Endodermal cell (in vitro differentiated cells): ENCODE measurements at regions not wholly inside any gene's neighbourhood (a gene's known extent, or its start where the extent isn't known, plus 50 kb on each side); places are given as distances from the start of the nearest gene placed in this dataset.

ENCODE experiments used
- DNase-seq: peaks from one replicate; pipeline ENCODE4 v3.0.0-alpha.2; 2017
- H3K27ac ChIP-seq: 2 replicates; pipeline ENCODE4 v1.5.1; 2013; ENCODE audit warnings: mild to moderate bottlenecking, low read depth, low read length, moderate library complexity
- H3K27me3 ChIP-seq: 2 replicates; pipeline ENCODE4 v1.6.1; 2013; ENCODE audit warnings: mild to moderate bottlenecking, low read length, moderate library complexity; ENCODE audit not compliant: insufficient read depth, control insufficient read depth, poor library complexity, severe bottlenecking
- H3K36me3 ChIP-seq: 2 replicates; pipeline ENCODE4 v1.7.0; 2013; ENCODE audit warnings: mild to moderate bottlenecking, low read length, moderate library complexity; ENCODE audit not compliant: control insufficient read depth, insufficient read depth
- H3K4me1 ChIP-seq: one replicate; pipeline ENCODE4 v1.7.0; 2013; ENCODE audit warnings: low read length; ENCODE audit not compliant: control insufficient read depth, insufficient read depth
- H3K4me3 ChIP-seq: 2 replicates; pipeline ENCODE4 v1.5.1; 2013; ENCODE audit warnings: mild to moderate bottlenecking, low read length, moderate library complexity
- H3K9ac ChIP-seq: 2 replicates; pipeline ENCODE4 v1.6.1; 2013; ENCODE audit warnings: mild to moderate bottlenecking, low read length, moderate library complexity; ENCODE audit not compliant: poor library complexity, severe bottlenecking; ENCODE audit errors: extremely low read depth
- H3K9me3 ChIP-seq: 2 replicates; pipeline ENCODE4 v1.6.1; 2013; ENCODE audit warnings: mild to moderate bottlenecking, low read length, moderate library complexity; ENCODE audit not compliant: control insufficient read depth
- H3K27ac Mint-ChIP-seq: 2 replicates; pipeline ENCODE4 v1.8.0; 2020; ENCODE audit warnings: mixed read lengths
- H3K27me3 Mint-ChIP-seq: 2 replicates; pipeline ENCODE4 v1.8.0; 2021; ENCODE audit warnings: mild to moderate bottlenecking, mixed read lengths; ENCODE audit not compliant: insufficient read depth
- H3K36me3 Mint-ChIP-seq: 2 replicates; pipeline ENCODE4 v1.8.0; 2020; ENCODE audit warnings: low read depth, mixed read lengths
- H3K4me1 Mint-ChIP-seq: 2 replicates; pipeline ENCODE4 v1.8.0; 2020; ENCODE audit warnings: mixed read lengths
- H3K4me3 Mint-ChIP-seq: 2 replicates; pipeline ENCODE4 v1.8.0; 2020; ENCODE audit warnings: mild to moderate bottlenecking, moderate library complexity, mixed read lengths
- H3K9me3 Mint-ChIP-seq: 2 replicates; pipeline ENCODE4 v1.8.0; 2020; ENCODE audit warnings: mild to moderate bottlenecking, mixed read lengths
- WGBS, 2 experiments: methylation state at CpG; one replicate each; pipeline versions ENCODE4 v1.1.5 to v1.1.7; 2013; ENCODE audit warnings: missing lambda C conversion rate in 2 of 2, mixed read lengths in 1 of 2; ENCODE audit not compliant: insufficient coverage in 1 of 2, insufficient read length in 1 of 2; 5-methylcytosine and 5-hydroxymethylcytosine counted together
- TF ChIP-seq, protein P1 (sequence below): fragments of 200-600 bp; sonication (generic); conservative IDR thresholded peaks from 2 replicates; pipeline ENCODE4 v1.5.0; 2021; ENCODE audit warnings: antibody characterized with exemption, mild to moderate bottlenecking

GRCh38 chr6:138631566-138631965, 132.3 kb upstream of the NHSL1 start:
- Histone ChIP-seq H3K36me3 (no peaks in the 10 kb centered on the region), H3K4me3 (no peak overlapping the region), H3K27me3 (no peaks in the 10 kb centered on the region), H3K4me1 (no peaks in the 10 kb centered on the region), H3K9ac (no peak overlapping the region), H3K27ac (no peak overlapping the region), H3K9me3 (no peaks in the 10 kb centered on the region)
- H3K36me3 Mint-ChIP-seq, result peaks cover 3% of the 10 kb centered on the region
- TF ChIP-seq, protein P1, sequence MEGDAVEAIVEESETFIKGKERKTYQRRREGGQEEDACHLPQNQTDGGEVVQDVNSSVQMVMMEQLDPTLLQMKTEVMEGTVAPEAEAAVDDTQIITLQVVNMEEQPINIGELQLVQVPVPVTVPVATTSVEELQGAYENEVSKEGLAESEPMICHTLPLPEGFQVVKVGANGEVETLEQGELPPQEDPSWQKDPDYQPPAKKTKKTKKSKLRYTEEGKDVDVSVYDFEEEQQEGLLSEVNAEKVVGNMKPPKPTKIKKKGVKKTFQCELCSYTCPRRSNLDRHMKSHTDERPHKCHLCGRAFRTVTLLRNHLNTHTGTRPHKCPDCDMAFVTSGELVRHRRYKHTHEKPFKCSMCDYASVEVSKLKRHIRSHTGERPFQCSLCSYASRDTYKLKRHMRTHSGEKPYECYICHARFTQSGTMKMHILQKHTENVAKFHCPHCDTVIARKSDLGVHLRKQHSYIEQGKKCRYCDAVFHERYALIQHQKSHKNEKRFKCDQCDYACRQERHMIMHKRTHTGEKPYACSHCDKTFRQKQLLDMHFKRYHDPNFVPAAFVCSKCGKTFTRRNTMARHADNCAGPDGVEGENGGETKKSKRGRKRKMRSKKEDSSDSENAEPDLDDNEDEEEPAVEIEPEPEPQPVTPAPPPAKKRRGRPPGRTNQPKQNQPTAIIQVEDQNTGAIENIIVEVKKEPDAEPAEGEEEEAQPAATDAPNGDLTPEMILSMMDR, result no peak
- no peak for DNase-seq
- H3K4me1 Mint-ChIP-seq, result no peaks in the 10 kb centered on the region
- H3K27me3 Mint-ChIP-seq, result no peaks in the 10 kb centered on the region
- no peak overlapping the region for H3K4me3 Mint-ChIP-seq
- H3K9me3 Mint-ChIP-seq, result no peaks in the 10 kb centered on the region
- H3K27ac Mint-ChIP-seq, result no peak overlapping the region
- 92 to 95% methylated on average over 2 to 3 of the region's 3 CpGs for WGBS, 2 experiments

GRCh38 chr6:138637822-138638221, 135.7 kb upstream of the CCDC28A start:
- Mint-ChIP-seq H3K9me3 (no peaks in the 10 kb centered on the region), H3K27ac (no peak overlapping the region), H3K36me3 (no peaks in the 10 kb centered on the region), H3K4me1 (peaks cover 4% of the 10 kb centered on the region), H3K4me3 (no peak overlapping the region), H3K27me3 (no peaks in the 10 kb centered on the region)
- Histone ChIP-seq H3K27me3 (no peaks in the 10 kb centered on the region), H3K4me1 (no peaks in the 10 kb centered on the region), H3K9ac (no peak overlapping the region), H3K36me3 (no peaks in the 10 kb centered on the region), H3K4me3 (no peak overlapping the region), H3K9me3 (no peaks in the 10 kb centered on the region), H3K27ac (no peak overlapping the region)
- 94 to 100% methylated on average over 1 of the region's 1 CpG for WGBS, 2 experiments
- TF ChIP-seq, protein P1, result no peak
- DNase-seq, result no peak

DNA sequence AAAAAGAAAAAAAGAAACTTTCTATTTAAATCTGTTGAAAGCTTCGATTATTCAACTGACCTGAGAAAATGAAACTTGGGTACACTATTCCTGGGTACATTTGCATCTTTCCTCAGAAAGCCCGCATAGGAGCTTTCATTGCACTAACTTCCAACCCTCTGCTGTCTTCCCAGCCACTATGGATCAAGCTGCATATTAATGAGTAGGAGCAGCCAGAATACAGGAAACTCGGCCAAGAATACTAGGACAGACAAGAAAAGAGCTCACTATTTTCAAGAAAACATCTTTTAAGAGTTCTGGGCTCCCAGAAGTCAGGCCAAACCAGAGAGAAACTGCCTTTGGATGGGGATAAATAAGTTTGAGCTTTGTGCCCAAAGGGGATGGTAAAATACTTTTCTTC, 135.0 kb upstream of the CCDC28A start:
- peaks cover 5% of the 10 kb centered on the region for H3K4me1 Mint-ChIP-seq
- Histone ChIP-seq H3K36me3 (no peaks in the 10 kb centered on the region), H3K4me3 (no peak overlapping the region), H3K9me3 (no peaks in the 10 kb centered on the region), H3K27ac (no peak overlapping the region), H3K27me3 (no peaks in the 10 kb centered on the region), H3K9ac (no peak overlapping the region), H3K4me1 (no peaks in the 10 kb centered on the region)
- no peaks in the 10 kb centered on the region for H3K27me3 Mint-ChIP-seq
- H3K36me3 Mint-ChIP-seq, result no peaks in the 10 kb centered on the region
- WGBS, 2 experiments, result 60 to 89% methylated on average over 1 to 3 of the region's 3 CpGs
- no peak overlapping the region for H3K4me3 Mint-ChIP-seq
- TF ChIP-seq, protein P1, result no peak
- DNase-seq, result no peak
- H3K9me3 Mint-ChIP-seq, result no peaks in the 10 kb centered on the region
- no peak overlapping the region for H3K27ac Mint-ChIP-seq
